ENCODE measurements at regions not wholly inside any gene's neighbourhood (a gene's known extent, or its start where the extent isn't known, plus 50 kb on each side); places are given as distances from the start of the nearest gene placed in this dataset.

DNA sequence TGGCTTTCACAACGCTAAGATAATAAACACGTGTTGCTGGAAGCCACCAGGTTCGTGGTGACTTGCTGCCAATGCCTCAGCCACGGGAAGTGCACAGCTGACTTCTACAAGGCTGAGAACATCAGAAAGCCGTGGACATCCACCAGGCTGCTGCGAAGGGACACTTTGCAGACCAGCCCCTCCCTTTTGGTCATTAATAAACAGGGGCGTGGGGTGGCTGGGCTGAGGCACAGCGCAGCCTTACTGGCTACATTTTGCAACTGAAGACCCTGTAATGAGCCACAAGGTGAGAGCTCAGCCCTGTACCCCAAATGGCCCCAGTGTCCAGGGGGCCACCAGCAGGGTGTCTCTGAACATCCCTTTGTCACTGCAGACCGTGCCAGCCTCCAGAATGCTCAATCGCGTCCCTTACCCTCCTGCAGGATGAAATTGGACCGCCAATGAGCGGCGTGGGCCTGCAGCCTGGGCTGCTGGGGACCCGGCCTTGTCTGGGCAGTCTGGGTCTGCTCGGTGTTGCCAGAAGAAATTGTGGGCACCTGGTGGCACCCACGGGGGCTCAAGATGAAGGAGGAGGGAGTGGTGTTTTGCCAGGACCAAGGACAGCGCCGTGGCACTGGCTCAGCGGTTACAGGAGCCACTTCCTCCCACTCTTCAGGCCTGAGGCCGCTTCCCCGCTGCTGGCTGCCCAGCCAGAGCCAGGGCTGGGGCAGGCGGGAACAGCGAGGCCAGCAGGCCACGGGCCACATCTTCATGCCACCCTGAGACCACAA is 181.9 kb downstream of the CTTN start:
- no peaks in the 10 kb centered on the region for H3K27me3 ChIP-seq (ENCODE audit: insufficient read depth, low read depth)
- no peak overlapping the region for H2AFZ ChIP-seq
- BruUV-seq (replicated peaks) = no TSS peak
- H4K20me1 ChIP-seq (ENCODE audit: insufficient read depth) = peaks cover 58% of the 10 kb centered on the region
- DNase-seq = no peak
- intact Hi-C loops (cut with micrococcal nuclease; ENCODE audit: unreplicated experiment) = no loop called here
- no peaks in the 10 kb centered on the region for H3K4me1 ChIP-seq (replicated peaks; ENCODE audit: insufficient read depth)
- ChIA-PET POLR2A (ENCODE audit: unreplicated experiment) (no interaction called here), CTCF (interaction anchor here (0.7 kb wide), 1 partner anchor 1136 kb away, joined by 4 read pairs; no protein-coding TSS in a partner anchor)
- H3K4me2 ChIP-seq = no peak overlapping the region
- no peak overlapping the region for H3K4me3 ChIP-seq
- no peaks in the 10 kb centered on the region for H3K9me3 ChIP-seq (ENCODE audit: insufficient read depth, low read depth)
- no peak for TF ChIP-seq EZH2 (IDR thresholded peaks at IDR 0.05; ENCODE audit: low read depth)
- TF ChIP-seq, protein P1, sequence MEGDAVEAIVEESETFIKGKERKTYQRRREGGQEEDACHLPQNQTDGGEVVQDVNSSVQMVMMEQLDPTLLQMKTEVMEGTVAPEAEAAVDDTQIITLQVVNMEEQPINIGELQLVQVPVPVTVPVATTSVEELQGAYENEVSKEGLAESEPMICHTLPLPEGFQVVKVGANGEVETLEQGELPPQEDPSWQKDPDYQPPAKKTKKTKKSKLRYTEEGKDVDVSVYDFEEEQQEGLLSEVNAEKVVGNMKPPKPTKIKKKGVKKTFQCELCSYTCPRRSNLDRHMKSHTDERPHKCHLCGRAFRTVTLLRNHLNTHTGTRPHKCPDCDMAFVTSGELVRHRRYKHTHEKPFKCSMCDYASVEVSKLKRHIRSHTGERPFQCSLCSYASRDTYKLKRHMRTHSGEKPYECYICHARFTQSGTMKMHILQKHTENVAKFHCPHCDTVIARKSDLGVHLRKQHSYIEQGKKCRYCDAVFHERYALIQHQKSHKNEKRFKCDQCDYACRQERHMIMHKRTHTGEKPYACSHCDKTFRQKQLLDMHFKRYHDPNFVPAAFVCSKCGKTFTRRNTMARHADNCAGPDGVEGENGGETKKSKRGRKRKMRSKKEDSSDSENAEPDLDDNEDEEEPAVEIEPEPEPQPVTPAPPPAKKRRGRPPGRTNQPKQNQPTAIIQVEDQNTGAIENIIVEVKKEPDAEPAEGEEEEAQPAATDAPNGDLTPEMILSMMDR (conservative IDR thresholded peaks at IDR 0.05) = no peak
- no peaks in the 10 kb centered on the region for H3K36me3 ChIP-seq (ENCODE audit: low read depth)
- no peaks in the 10 kb centered on the region for H3K9me2 ChIP-seq (ENCODE audit: insufficient read depth)
- H3F3A ChIP-seq (ENCODE audit: insufficient read depth, low read depth) = no peaks in the 10 kb centered on the region
- H3K27ac ChIP-seq = no peak overlapping the region
- H3K79me2 ChIP-seq (ENCODE audit: low read depth) = no peaks in the 10 kb centered on the region

DNA sequence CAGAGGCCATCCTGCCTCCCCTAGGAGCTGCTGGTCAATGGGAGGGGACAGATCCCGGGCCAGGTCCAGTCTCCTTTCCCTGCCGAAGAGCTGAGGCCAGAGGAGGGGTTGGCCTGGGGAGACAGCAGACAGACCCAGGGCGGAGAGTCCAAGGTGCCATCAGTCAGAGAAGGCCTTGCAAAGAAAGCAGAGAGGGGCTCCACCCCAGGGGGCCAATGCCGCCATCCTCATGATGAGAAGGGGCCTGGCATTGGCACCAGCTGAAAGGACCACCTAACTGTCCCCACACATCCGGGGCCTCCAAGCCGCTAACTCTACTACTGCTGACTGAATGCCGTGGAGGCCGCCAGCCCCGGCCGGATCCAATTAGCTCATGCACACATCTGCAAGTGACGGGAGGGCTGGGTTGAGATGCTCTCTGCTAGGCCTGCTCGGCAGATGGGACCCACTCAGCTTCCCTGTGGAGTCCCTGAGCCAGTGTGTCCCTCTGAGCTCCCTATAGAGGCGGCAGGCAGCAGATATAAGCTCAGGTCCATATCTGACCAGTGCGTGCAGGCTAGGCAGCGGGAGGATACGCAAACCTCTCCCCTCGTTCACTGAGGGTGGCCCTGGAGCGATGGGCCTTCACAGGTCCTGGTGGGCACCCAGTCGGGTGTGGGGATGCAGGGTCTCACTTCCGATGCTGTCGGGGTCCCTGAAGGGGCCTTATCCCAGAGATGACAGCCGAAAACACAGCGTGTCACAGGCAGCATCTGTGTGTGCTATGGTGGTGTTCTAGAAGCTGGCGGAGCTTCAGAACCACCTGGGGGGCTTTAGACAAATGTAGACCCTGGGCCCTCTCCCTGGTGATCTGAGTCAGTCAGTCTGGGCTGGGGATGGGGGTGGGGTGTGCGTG is 183.9 kb downstream of the CTTN start:
- H4K20me1 ChIP-seq (ENCODE audit: insufficient read depth) = peaks cover 62% of the 10 kb centered on the region
- intact Hi-C loops (cut with micrococcal nuclease; ENCODE audit: unreplicated experiment) = no loop called here
- CTCF ChIA-PET = no interaction called here

DNA sequence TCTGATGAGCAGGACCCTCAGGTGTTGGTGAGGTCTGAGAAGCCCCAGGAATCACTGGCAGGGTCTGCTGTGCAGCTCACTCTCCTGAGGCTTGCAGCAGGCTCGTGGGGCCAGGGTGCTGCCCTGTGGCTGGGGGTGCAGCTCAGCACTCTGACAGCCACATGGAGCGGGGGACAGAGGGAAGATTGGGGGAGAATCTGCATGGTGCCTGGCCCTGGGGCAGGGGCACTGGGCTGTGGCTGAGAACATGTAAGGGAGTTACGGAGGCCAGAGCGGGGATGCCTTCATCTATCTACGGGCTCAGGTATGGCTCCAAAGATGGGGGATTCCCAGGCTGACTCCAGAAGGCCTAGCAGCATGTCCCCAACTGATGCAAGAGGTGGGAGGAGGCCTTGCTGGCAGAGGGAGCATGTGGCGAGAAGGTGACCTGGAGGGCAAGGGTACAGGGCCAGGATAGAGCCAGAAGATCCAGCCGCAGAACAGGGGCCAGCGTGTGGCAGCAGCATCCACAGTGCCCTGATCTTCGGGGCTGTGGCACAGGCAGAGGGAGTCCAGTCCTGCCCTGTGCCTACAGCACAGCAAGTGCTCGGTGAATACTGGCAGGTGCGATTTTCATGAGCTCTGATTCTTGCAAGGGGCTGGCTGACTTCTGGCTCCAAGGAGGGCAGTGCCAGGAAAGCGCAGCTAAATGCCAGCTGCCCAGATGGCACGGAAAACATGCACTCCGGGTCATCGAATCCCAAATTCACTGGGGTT is 184.7 kb downstream of the CTTN start:
- intact Hi-C loops (cut with micrococcal nuclease; ENCODE audit: unreplicated experiment) = no loop called here

More for the DNA sequence above, 183.9 kb downstream of the CTTN start:
- no peak overlapping the region for H3K4me3 ChIP-seq
- no peak overlapping the region for H3K4me2 ChIP-seq
- no peaks in the 10 kb centered on the region for H3K4me1 ChIP-seq (replicated peaks; ENCODE audit: insufficient read depth)
- no peak for DNase-seq
- no peaks in the 10 kb centered on the region for H3K79me2 ChIP-seq (ENCODE audit: low read depth)
- no peak for TF ChIP-seq EZH2 (IDR thresholded peaks at IDR 0.05; ENCODE audit: low read depth)
- TF ChIP-seq, protein P1 (conservative IDR thresholded peaks at IDR 0.05) = no peak
- POLR2A ChIA-PET (ENCODE audit: unreplicated experiment) = no interaction called here
- no peak overlapping the region for H3K27ac ChIP-seq
- no peaks in the 10 kb centered on the region for H3K36me3 ChIP-seq (ENCODE audit: low read depth)
- no peak overlapping the region for H2AFZ ChIP-seq
- H3K27me3 ChIP-seq (ENCODE audit: insufficient read depth, low read depth) = no peaks in the 10 kb centered on the region
- no TSS peak for BruUV-seq (replicated peaks)
- no peaks in the 10 kb centered on the region for H3F3A ChIP-seq (ENCODE audit: insufficient read depth, low read depth)
- no peaks in the 10 kb centered on the region for H3K9me2 ChIP-seq (ENCODE audit: insufficient read depth)
- no peaks in the 10 kb centered on the region for H3K9me3 ChIP-seq (ENCODE audit: insufficient read depth, low read depth)

More for the DNA sequence above, 184.7 kb downstream of the CTTN start:
- ChIA-PET CTCF (no interaction called here), POLR2A (ENCODE audit: unreplicated experiment) (no interaction called here)
- H3K4me3 ChIP-seq = no peak overlapping the region
- no peak for DNase-seq
- no peak overlapping the region for H2AFZ ChIP-seq
- no TSS peak for BruUV-seq (replicated peaks)
- H3K4me2 ChIP-seq = no peak overlapping the region
- peaks cover 60% of the 10 kb centered on the region for H4K20me1 ChIP-seq (ENCODE audit: insufficient read depth)
- no peaks in the 10 kb centered on the region for H3K9me3 ChIP-seq (ENCODE audit: insufficient read depth, low read depth)
- no peaks in the 10 kb centered on the region for H3K4me1 ChIP-seq (replicated peaks; ENCODE audit: insufficient read depth)
- no peaks in the 10 kb centered on the region for H3K79me2 ChIP-seq (ENCODE audit: low read depth)
- H3K27me3 ChIP-seq (ENCODE audit: insufficient read depth, low read depth) = no peaks in the 10 kb centered on the region
- H3F3A ChIP-seq (ENCODE audit: insufficient read depth, low read depth) = no peaks in the 10 kb centered on the region
- no peaks in the 10 kb centered on the region for H3K9me2 ChIP-seq (ENCODE audit: insufficient read depth)
- no peaks in the 10 kb centered on the region for H3K36me3 ChIP-seq (ENCODE audit: low read depth)
- TF ChIP-seq EZH2 (IDR thresholded peaks at IDR 0.05; ENCODE audit: low read depth) = no peak
- TF ChIP-seq, protein P1 (conservative IDR thresholded peaks at IDR 0.05) = no peak
- no peak overlapping the region for H3K27ac ChIP-seq
